Breast epithelium (tissue), 4 donors: ENCODE measurements at regions not wholly inside any gene's neighbourhood (a gene's known extent, or its start where the extent isn't known, plus 50 kb on each side); places are given as distances from the start of the nearest gene placed in this dataset.

Experiments used
- DNase-seq, 2 donors: peaks; one replicate each; pipeline ENCODE4 v3.0.0-alpha.2; 2019; ENCODE audit warnings: low spot score in 2 of 2
- H3K27ac ChIP-seq, 2 donors: fragments of 200-600 bp; sonication (generic) in 1 of 2; one replicate each; pipeline ENCODE4 v1.5.1; 2016 to 2019; ENCODE audit warnings: mild to moderate bottlenecking in 1 of 2
- H3K27me3 ChIP-seq, 2 donors: fragments of 200-600 bp; sonication (generic) in 1 of 2; one replicate each; pipeline versions ENCODE4 v1.5.1 to v1.6.0; 2017 to 2019; ENCODE audit warnings: control low read depth in 1 of 2, mild to moderate bottlenecking in 1 of 2
- H3K36me3 ChIP-seq: fragments of 200-600 bp; one replicate; pipeline ENCODE4 v1.5.1; 2019
- H3K4me1 ChIP-seq, 2 donors: fragments of 200-600 bp; sonication (generic); one replicate each; pipeline ENCODE4 v1.5.1; 2016 to 2019; ENCODE audit warnings: control low read depth in 1 of 2
- H3K4me3 ChIP-seq, 3 donors: fragments of 200-600 bp; sonication (generic); 1 replicate in 2 of 3; 2 replicates in 1 of 3; pipeline ENCODE4 v1.5.1; 2016 to 2019; ENCODE audit warnings: mild to moderate bottlenecking in 3 of 3, moderate library complexity in 2 of 3
- H3K9me3 ChIP-seq, 2 donors: fragments of 200-600 bp; sonication (generic) in 1 of 2; one replicate each; pipeline ENCODE4 v1.5.1; 2016 to 2019; ENCODE audit warnings: control low read depth in 1 of 2
- CTCF ChIP-seq, 3 donors: fragments of 450-650 bp; IDR thresholded peaks; one replicate each; pipeline ENCODE4 v1.5.1; 2016 to 2017; ENCODE audit warnings: antibody characterized with exemption in 3 of 3, mild to moderate bottlenecking in 3 of 3, moderate library complexity in 3 of 3
- POLR2A ChIP-seq: fragments of 450-650 bp; IDR thresholded peaks from one replicate; pipeline ENCODE4 v1.6.1; 2016; ENCODE audit warnings: antibody characterized with exemption, mild to moderate bottlenecking, moderate library complexity
- POLR2AphosphoS5 ChIP-seq, 3 donors: sonication (generic); formaldehyde crosslinking; IDR thresholded peaks; one replicate each; pipeline ENCODE4 v1.6.1; 2017; ENCODE audit warnings: antibody characterized with exemption in 3 of 3
- intact Hi-C: fragments of 100-400 bp; cut with DNase I; formaldehyde crosslinking; loops from one replicate; pipeline ENCODE4 v1.15.1; 2023; ENCODE audit warnings: low total_unique reads

- H3K4me3 ChIP-seq, result no peak overlapping the region
- intact Hi-C loops, result loop anchor here (10.0 kb wide), 1 partner anchor 1073 kb away; no protein-coding TSS in a partner anchor
- H3K27me3 ChIP-seq, result peaks cover 0 to 39% of the 10 kb centered on the region in 2 donors
- no peaks in the 10 kb centered on the region for H3K36me3 ChIP-seq
- peaks cover 14 to 17% of the 10 kb centered on the region in 2 donors for H3K9me3 ChIP-seq
- DNase-seq, result peak; percentile 11 to 48
- TF ChIP-seq CTCF (IDR thresholded peaks at IDR 0.05) (no peak), POLR2AphosphoS5 (IDR thresholded peaks at IDR 0.05) (no peak), POLR2A (no peak)
- H3K27ac ChIP-seq, result no peak overlapping the region
- H3K4me1 ChIP-seq, result no peaks in the 10 kb centered on the region
Measured at GRCh38 chr22:49297286-49297870, 530.3 kb downstream of the BRD1 start.

GRCh38 chr22:49296561-49296960, 531.1 kb downstream of the BRD1 start:
- Histone ChIP-seq H3K4me3 (no peak overlapping the region), H3K36me3 (no peaks in the 10 kb centered on the region), H3K27ac (no peak overlapping the region), H3K9me3 (peaks cover 14 to 17% of the 10 kb centered on the region in 2 donors), H3K27me3 (peaks cover 0 to 40% of the 10 kb centered on the region in 2 donors), H3K4me1 (no peaks in the 10 kb centered on the region)
- intact Hi-C loops, result loop anchor here (10.0 kb wide), 1 partner anchor 1072 kb away; no protein-coding TSS in a partner anchor
- peak; percentile 4 to 33 for DNase-seq
- TF ChIP-seq POLR2A, result no peak
- TF ChIP-seq POLR2AphosphoS5 (IDR thresholded peaks at IDR 0.05), result no peak
- no peak for TF ChIP-seq CTCF (IDR thresholded peaks at IDR 0.05)

GRCh38 chr22:49295851-49296560, 531.7 kb downstream of the BRD1 start:
- no peak for TF ChIP-seq CTCF (IDR thresholded peaks at IDR 0.05)
- TF ChIP-seq POLR2A, result no peak
- TF ChIP-seq POLR2AphosphoS5 (IDR thresholded peaks at IDR 0.05), result no peak
- no peak overlapping the region for H3K4me3 ChIP-seq
- peaks cover 0 to 40% of the 10 kb centered on the region in 2 donors for H3K27me3 ChIP-seq
- peak; percentile 13 to 33 for DNase-seq
- H3K27ac ChIP-seq, result no peak overlapping the region
- H3K9me3 ChIP-seq, result peaks cover 14 to 17% of the 10 kb centered on the region in 2 donors
- intact Hi-C loops, result loop anchor here (10.0 kb wide), 1 partner anchor 1071 kb away; no protein-coding TSS in a partner anchor
- H3K36me3 ChIP-seq, result no peaks in the 10 kb centered on the region
- H3K4me1 ChIP-seq, result no peaks in the 10 kb centered on the region

- H3K4me3 ChIP-seq, result no peak overlapping the region
Measured at GRCh38 chr22:49295465-49295743, 532.3 kb downstream of the BRD1 start.

GRCh38 chr22:49294656-49295464, 532.8 kb downstream of the BRD1 start:
- H3K27me3 ChIP-seq, result peaks cover 0 to 37% of the 10 kb centered on the region in 2 donors
- TF ChIP-seq POLR2AphosphoS5 (IDR thresholded peaks at IDR 0.05), result no peak
- H3K4me3 ChIP-seq, result no peak overlapping the region
- H3K36me3 ChIP-seq, result no peaks in the 10 kb centered on the region
- DNase-seq, result peak; percentile 12
- H3K27ac ChIP-seq, result no peak overlapping the region
- peaks cover 14 to 17% of the 10 kb centered on the region in 2 donors for H3K9me3 ChIP-seq
- intact Hi-C loops, result loop anchor here (10.0 kb wide), 1 partner anchor 1070 kb away; no protein-coding TSS in a partner anchor
- H3K4me1 ChIP-seq, result no peaks in the 10 kb centered on the region

More at GRCh38 chr22:49295465-49295743, 532.3 kb downstream of the BRD1 start:
- TF ChIP-seq POLR2AphosphoS5 (IDR thresholded peaks at IDR 0.05), result no peak
- intact Hi-C loops, result loop anchor here (10.0 kb wide), 1 partner anchor 1071 kb away; no protein-coding TSS in a partner anchor
- no peaks in the 10 kb centered on the region for H3K36me3 ChIP-seq
- peaks cover 0 to 42% of the 10 kb centered on the region in 2 donors for H3K27me3 ChIP-seq
- H3K27ac ChIP-seq, result no peak overlapping the region
- peak in 1 of 2 donors; percentile 8 for DNase-seq
- peaks cover 14 to 17% of the 10 kb centered on the region in 2 donors for H3K9me3 ChIP-seq
- H3K4me1 ChIP-seq, result no peaks in the 10 kb centered on the region
